SK-N-SH (cell line): ENCODE measurements at regions not wholly inside any gene's neighbourhood (a gene's known extent, or its start where the extent isn't known, plus 50 kb on each side); places are given as distances from the start of the nearest gene placed in this dataset.

Experiments used
- CTCF ChIA-PET: fragments of 300-600, 350-600 bp; formaldehyde crosslinking; extraction: SDS; loops from one replicate; lab custom pipeline; 2021; lab: Yijun Ruan, JAX
- POLR2A ChIA-PET: fragments of 350-600 bp; sonication (Branson Sonifier 250); formaldehyde crosslinking; extraction: SDS; loops from one replicate; lab custom pipeline; 2020; ENCODE audit warnings: antibody characterized with exemption, inconsistent platforms; lab: Yijun Ruan, JAX
- DNase-seq: peaks from one replicate; pipeline ENCODE4 v3.0.0; 2012
- H2AFZ ChIP-seq: fragments of 200-600 bp; sonication (generic); 2 replicates; pipeline ENCODE4 v1.8.1; 2016; ENCODE audit warnings: antibody characterized with exemption, mild to moderate bottlenecking, low read depth
- H3F3A ChIP-seq: fragments of 200-600 bp; sonication (generic); replicated peaks from 2 replicates; pipeline ENCODE3; 2016; ENCODE audit warnings: antibody characterized with exemption, mild to moderate bottlenecking; ENCODE audit not compliant: insufficient read depth
- H3K27ac ChIP-seq, 2 experiments: fragments of 200-500 bp in 1 of 2; fragments of 200-600 bp in 1 of 2; sonication (Bioruptor generic) in 1 of 2; sonication (generic), shearing (Covaris generic) in 1 of 2; 2 replicates each; pipeline versions ENCODE4 v1.5.1 to v1.6.1; 2014 to 2016; ENCODE audit warnings: low read depth in 2 of 2, inconsistent platforms in 1 of 2, low read length in 1 of 2, mild to moderate bottlenecking in 1 of 2, mixed read lengths in 1 of 2
- H3K27me3 ChIP-seq: fragments of 200-600 bp; sonication (generic), shearing (Covaris generic); 2 replicates; pipeline ENCODE4 v1.6.1; 2016; ENCODE audit warnings: mixed run types; ENCODE audit not compliant: insufficient read depth
- H3K36me3 ChIP-seq, 2 experiments: fragments of 200-500 bp in 1 of 2; fragments of 200-600 bp in 1 of 2; sonication (Bioruptor generic) in 1 of 2; sonication (generic) in 1 of 2; replicated peaks in 1 of 2; 2 replicates each; pipeline versions ENCODE3 to v1.5.1; 2014 to 2016; ENCODE audit warnings: low read length in 1 of 2, mild to moderate bottlenecking in 1 of 2; ENCODE audit not compliant: insufficient read depth in 2 of 2, control insufficient read depth in 1 of 2
- H3K4me1 ChIP-seq, 2 experiments: fragments of 200-500 bp in 1 of 2; fragments of 200-600 bp in 1 of 2; sonication (Bioruptor generic) in 1 of 2; sonication (generic), shearing (Covaris generic) in 1 of 2; 2 replicates each; pipeline versions ENCODE4 v1.5.1 to v1.6.1; 2014 to 2016; ENCODE audit warnings: low read depth in 1 of 2, low read length in 1 of 2, mixed run types in 1 of 2; ENCODE audit not compliant: insufficient read depth in 2 of 2, control insufficient read depth in 1 of 2
- H3K4me2 ChIP-seq: fragments of 200-600 bp; sonication (generic), shearing (Covaris generic); 2 replicates; pipeline ENCODE4 v1.6.1; 2017; ENCODE audit warnings: mixed run types
- H3K4me3 ChIP-seq, 2 experiments: fragments of 200-500 bp in 1 of 2; fragments of 200-600 bp in 1 of 2; sonication (Bioruptor generic) in 1 of 2; sonication (generic), shearing (Covaris generic) in 1 of 2; 2 replicates each; pipeline versions ENCODE4 v1.5.1 to v1.8.1; 2014 to 2016; ENCODE audit warnings: low read depth in 2 of 2, inconsistent platforms in 1 of 2, low read length in 1 of 2, mild to moderate bottlenecking in 1 of 2, mixed read lengths in 1 of 2, moderate library complexity in 1 of 2
- H3K79me2 ChIP-seq: fragments of 200-600 bp; sonication (generic); 2 replicates; pipeline ENCODE4 v1.8.1; 2017; ENCODE audit warnings: mild to moderate bottlenecking; ENCODE audit not compliant: insufficient read depth
- H3K9ac ChIP-seq: fragments of 200-600 bp; sonication (generic); 2 replicates; pipeline ENCODE4 v1.6.1; 2017; ENCODE audit warnings: mixed run types
- H3K9me2 ChIP-seq: fragments of 200-600 bp; sonication (generic); 2 replicates; pipeline ENCODE4 v1.6.1; 2017; ENCODE audit warnings: mixed run types
- H3K9me3 ChIP-seq: fragments of 200-600 bp; sonication (generic); 2 replicates; pipeline ENCODE4 v1.6.1; 2017; ENCODE audit warnings: mixed run types, mild to moderate bottlenecking, moderate library complexity
- H4K20me1 ChIP-seq: fragments of 200-600 bp; sonication (generic); 2 replicates; pipeline ENCODE4 v1.6.1; 2017; ENCODE audit warnings: mild to moderate bottlenecking, mixed run types; ENCODE audit not compliant: insufficient read depth
- CHD2 ChIP-seq: fragments of 150-350 bp; IDR thresholded peaks from 2 replicates; pipeline ENCODE4 v1.6.1; 2018; ENCODE audit warnings: low read length; ENCODE audit not compliant: partially characterized antibody
- CTCF ChIP-seq: fragments of 200-600 bp; sonication (generic); IDR thresholded peaks from 2 replicates; pipeline ENCODE4 v1.6.1; 2017; ENCODE audit warnings: antibody characterized with exemption, mild to moderate bottlenecking, moderate library complexity
- ELF1 ChIP-seq: IDR thresholded peaks from 2 replicates; pipeline ENCODE4 v1.4.0; 2012
- EZH2phosphoT487 ChIP-seq: fragments of 200-600 bp; sonication (generic); IDR thresholded peaks from 2 replicates; pipeline ENCODE4 v1.6.1; 2017; ENCODE audit warnings: low read depth, mixed run types, mild to moderate bottlenecking, antibody characterized with exemption, moderate library complexity, borderline replicate concordance
- FOSL2 ChIP-seq: IDR thresholded peaks from 2 replicates; pipeline ENCODE4 v1.4.0; 2012; ENCODE audit warnings: low read depth, mild to moderate bottlenecking, moderate library complexity, borderline replicate concordance
- FOXM1 ChIP-seq: IDR thresholded peaks from 2 replicates; pipeline ENCODE4 v1.4.0; 2012; ENCODE audit warnings: low read depth, mild to moderate bottlenecking
- GATA2 ChIP-seq: sonication (generic); formaldehyde crosslinking; IDR thresholded peaks from 2 replicates; pipeline ENCODE4 v1.5.0; 2020; ENCODE audit warnings: mild to moderate bottlenecking, missing genetic modification reagents
- JUND ChIP-seq: IDR thresholded peaks from 2 replicates; pipeline ENCODE4 v1.4.0; 2012
- MEF2A ChIP-seq: IDR thresholded peaks from 2 replicates; pipeline ENCODE4 v1.4.0; 2012; ENCODE audit warnings: low read depth, borderline replicate concordance
- NFIC ChIP-seq: IDR thresholded peaks from 2 replicates; pipeline ENCODE4 v1.4.0; 2012; ENCODE audit warnings: borderline replicate concordance
- POLR2AphosphoS5 ChIP-seq: IDR thresholded peaks from 2 replicates; pipeline ENCODE4 v1.6.1; 2012; ENCODE audit warnings: low read depth, low read length
- RAD21 ChIP-seq: IDR thresholded peaks from 2 replicates; pipeline ENCODE4 v1.6.1; 2012; ENCODE audit warnings: mild to moderate bottlenecking, low read length
- RCOR1 ChIP-seq: fragments of 150-350 bp; IDR thresholded peaks from 2 replicates; pipeline ENCODE4 v1.6.1; 2017; ENCODE audit warnings: antibody characterized with exemption, low read length
- RFX5 ChIP-seq: IDR thresholded peaks from 2 replicates; pipeline ENCODE4 v1.6.1; 2012; ENCODE audit warnings: mild to moderate bottlenecking, improper control_type of control experiment, low read length
- RXRA ChIP-seq: IDR thresholded peaks from 2 replicates; pipeline ENCODE4 v1.4.0; 2012; ENCODE audit warnings: low read depth, mild to moderate bottlenecking, borderline replicate concordance
- SMC3 ChIP-seq: IDR thresholded peaks from 2 replicates; pipeline ENCODE4 v1.6.1; 2012; ENCODE audit warnings: low read depth, low read length, improper control_type of control experiment
- TEAD4 ChIP-seq: IDR thresholded peaks from 2 replicates; pipeline ENCODE4 v1.4.0; 2012; ENCODE audit warnings: mild to moderate bottlenecking, borderline replicate concordance; ENCODE audit not compliant: insufficient read depth
- WGBS: methylation state at CpG from one replicate; pipeline ENCODE4 v1.1.6; 2017; ENCODE audit warnings: low lambda C conversion rate; 5-methylcytosine and 5-hydroxymethylcytosine counted together
- TF ChIP-seq, protein P1 (sequence below): IDR thresholded peaks from 2 replicates; pipeline ENCODE4 v1.4.0; 2012; ENCODE audit warnings: low read depth, borderline replicate concordance
- TF ChIP-seq, protein P2 (sequence below): fragments of 150-350 bp; IDR thresholded peaks from 2 replicates; pipeline ENCODE4 v1.6.1; 2016; ENCODE audit warnings: mild to moderate bottlenecking, low read depth, low read length
- TF ChIP-seq, protein P3 (sequence below): IDR thresholded peaks from 2 replicates; pipeline ENCODE4; 2012

GRCh38 chr2:84026818-84027217 is 432.3 kb downstream of the SUCLG1 start:
- TF ChIP-seq JUND (no peak), POLR2AphosphoS5 (no peak), EZH2phosphoT487 (no peak)
- H3K9me3 ChIP-seq: no peaks in the 10 kb centered on the region
- H3K27ac ChIP-seq: no peak overlapping the region
- POLR2A ChIA-PET: no interaction called here
- H3K9ac ChIP-seq: no peak overlapping the region
- H2AFZ ChIP-seq: no peak overlapping the region
- H3K4me2 ChIP-seq: no peak overlapping the region
- no peaks in the 10 kb centered on the region for H3K4me1 ChIP-seq
- H3F3A ChIP-seq: no peaks in the 10 kb centered on the region
- H3K27me3 ChIP-seq: no peaks in the 10 kb centered on the region
- WGBS: 49% methylated on average over 3 of the region's 3 CpGs
- no peak overlapping the region for H3K4me3 ChIP-seq
- DNase-seq: no peak
- H3K36me3 ChIP-seq: no peaks in the 10 kb centered on the region
- no peaks in the 10 kb centered on the region for H4K20me1 ChIP-seq
- H3K9me2 ChIP-seq: no peaks in the 10 kb centered on the region
- no peaks in the 10 kb centered on the region for H3K79me2 ChIP-seq
- CTCF ChIA-PET: interaction anchor here (1.5 to 1.8 kb wide), 2 partner anchors 276 to 288 kb away, joined by 4 read pairs; no protein-coding TSS in a partner anchor

- no peak overlapping the region for H3K9ac ChIP-seq
- H3K27ac ChIP-seq: no peak overlapping the region
- no peaks in the 10 kb centered on the region for H3K36me3 ChIP-seq
- no peak overlapping the region for H2AFZ ChIP-seq
- no peaks in the 10 kb centered on the region for H4K20me1 ChIP-seq
- H3K4me1 ChIP-seq: no peaks in the 10 kb centered on the region
- peak; percentile 16 for DNase-seq
- 19% methylated on average over 5 of the region's 5 CpGs for WGBS
- CTCF ChIA-PET: interaction anchor here (0.6 to 3.7 kb wide), 30 partner anchors 9 to 608 kb away, joined by 3 to 47 read pairs (median 4); no protein-coding TSS in a partner anchor
- peak; percentile 83 for TF ChIP-seq CTCF
- TF ChIP-seq, protein P1, sequence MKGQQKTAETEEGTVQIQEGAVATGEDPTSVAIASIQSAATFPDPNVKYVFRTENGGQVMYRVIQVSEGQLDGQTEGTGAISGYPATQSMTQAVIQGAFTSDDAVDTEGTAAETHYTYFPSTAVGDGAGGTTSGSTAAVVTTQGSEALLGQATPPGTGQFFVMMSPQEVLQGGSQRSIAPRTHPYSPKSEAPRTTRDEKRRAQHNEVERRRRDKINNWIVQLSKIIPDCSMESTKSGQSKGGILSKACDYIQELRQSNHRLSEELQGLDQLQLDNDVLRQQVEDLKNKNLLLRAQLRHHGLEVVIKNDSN: no peak
- peak; percentile 73 for TF ChIP-seq SMC3
- peak; percentile 64 for TF ChIP-seq RAD21
- TF ChIP-seq FOXM1: no peak
- TF ChIP-seq, all 33 proteins: peak for 3
- POLR2A ChIA-PET: no interaction called here
- H3F3A ChIP-seq: no peaks in the 10 kb centered on the region
- no peaks in the 10 kb centered on the region for H3K27me3 ChIP-seq
- H3K79me2 ChIP-seq: no peaks in the 10 kb centered on the region
- no peak overlapping the region for H3K4me2 ChIP-seq
- H3K9me2 ChIP-seq: no peaks in the 10 kb centered on the region
- H3K9me3 ChIP-seq: no peaks in the 10 kb centered on the region
- H3K4me3 ChIP-seq: no peak overlapping the region
These were observed 436.2 kb downstream of the SUCLG1 start for GRCh38 chr2:84022810-84023431.

GRCh38 chr2:84017010-84017409 is 442.1 kb downstream of the SUCLG1 start:
- Histone ChIP-seq H3K9me3 (no peaks in the 10 kb centered on the region), H3F3A (no peaks in the 10 kb centered on the region), H3K27ac (no peak overlapping the region), H3K27me3 (no peaks in the 10 kb centered on the region), H2AFZ (no peak overlapping the region), H3K4me1 (no peaks in the 10 kb centered on the region), H3K4me3 (no peak overlapping the region), H4K20me1 (no peaks in the 10 kb centered on the region), H3K9me2 (no peaks in the 10 kb centered on the region), H3K4me2 (no peak overlapping the region), H3K36me3 (no peaks in the 10 kb centered on the region), H3K9ac (no peak overlapping the region), H3K79me2 (no peaks in the 10 kb centered on the region)
- ChIA-PET CTCF (interaction anchor here (1.7 to 2.0 kb wide), 2 partner anchors 286 to 298 kb away, joined by 5 read pairs; no protein-coding TSS in a partner anchor), POLR2A (no interaction called here)
- no peak for DNase-seq
- TF ChIP-seq NFIC: no peak
- TF ChIP-seq JUND: no peak
- TF ChIP-seq, protein P2, sequence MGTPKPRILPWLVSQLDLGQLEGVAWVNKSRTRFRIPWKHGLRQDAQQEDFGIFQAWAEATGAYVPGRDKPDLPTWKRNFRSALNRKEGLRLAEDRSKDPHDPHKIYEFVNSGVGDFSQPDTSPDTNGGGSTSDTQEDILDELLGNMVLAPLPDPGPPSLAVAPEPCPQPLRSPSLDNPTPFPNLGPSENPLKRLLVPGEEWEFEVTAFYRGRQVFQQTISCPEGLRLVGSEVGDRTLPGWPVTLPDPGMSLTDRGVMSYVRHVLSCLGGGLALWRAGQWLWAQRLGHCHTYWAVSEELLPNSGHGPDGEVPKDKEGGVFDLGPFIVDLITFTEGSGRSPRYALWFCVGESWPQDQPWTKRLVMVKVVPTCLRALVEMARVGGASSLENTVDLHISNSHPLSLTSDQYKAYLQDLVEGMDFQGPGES: no peak
- TF ChIP-seq CHD2: no peak
- TF ChIP-seq TEAD4: no peak
- TF ChIP-seq RFX5: no peak
- no peak for TF ChIP-seq RXRA
- no peak for TF ChIP-seq FOSL2
- no peak for TF ChIP-seq SMC3
- TF ChIP-seq MEF2A: no peak
- TF ChIP-seq, protein P3, sequence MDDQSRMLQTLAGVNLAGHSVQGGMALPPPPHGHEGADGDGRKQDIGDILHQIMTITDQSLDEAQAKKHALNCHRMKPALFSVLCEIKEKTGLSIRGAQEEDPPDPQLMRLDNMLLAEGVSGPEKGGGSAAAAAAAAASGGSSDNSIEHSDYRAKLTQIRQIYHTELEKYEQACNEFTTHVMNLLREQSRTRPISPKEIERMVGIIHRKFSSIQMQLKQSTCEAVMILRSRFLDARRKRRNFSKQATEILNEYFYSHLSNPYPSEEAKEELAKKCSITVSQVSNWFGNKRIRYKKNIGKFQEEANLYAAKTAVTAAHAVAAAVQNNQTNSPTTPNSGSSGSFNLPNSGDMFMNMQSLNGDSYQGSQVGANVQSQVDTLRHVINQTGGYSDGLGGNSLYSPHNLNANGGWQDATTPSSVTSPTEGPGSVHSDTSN: no peak
- TF ChIP-seq GATA2 (CRISPR knock-in tag): no peak
- no peak for TF ChIP-seq ELF1
- TF ChIP-seq RCOR1: no peak
